A549 (cell line): ENCODE measurements at regions not wholly inside any gene's neighbourhood (a gene's known extent, or its start where the extent isn't known, plus 50 kb on each side); places are given as distances from the start of the nearest gene placed in this dataset.

Source experiments
- ATAC-seq, 2 experiments: fragments of 200-7000 bp in 1 of 2; fragments of >200 bp in 1 of 2; cut with Nextera tagmentation in 1 of 2; cut with Tn5 transposase in 1 of 2; 3 replicates each; pipeline versions ENCODE4 v1.8.0 to v1.9.1; 2018 to 2020; ENCODE audit warnings: mild to moderate bottlenecking in 1 of 2, moderate library complexity in 1 of 2
- CTCF ChIA-PET: fragments of 300-600 bp; sonication (Branson Sonifier 250); formaldehyde crosslinking; extraction: SDS; loops from one replicate; lab custom pipeline; 2021; ENCODE audit warnings: antibody characterized with exemption, inconsistent platforms; lab: Yijun Ruan, JAX
- POLR2A ChIA-PET: fragments of 350-600 bp; formaldehyde crosslinking; extraction: SDS; loops from one replicate; lab custom pipeline; 2021; ENCODE audit warnings: antibody characterized with exemption, inconsistent platforms; lab: Yijun Ruan, JAX
- DNase-seq, 2 experiments: peaks; one replicate each; pipeline versions ENCODE4 v3.0.0 to v3.0.0-alpha.2; 2011 to 2016; ENCODE audit warnings: low read depth in 1 of 2, low spot score in 1 of 2
- FAIRE-seq: peaks from 2 replicates; lab custom pipeline; 2011; peaks lifted over from hg19 to GRCh38; lab: Jason Lieb, UNC
- H3K27ac ChIP-seq, 2 experiments: fragments of >200 bp; sonication (Bioruptor Twin); formaldehyde crosslinking; 3 replicates each; pipeline ENCODE4 v1.5.1; 2016 to 2017
- H3K4me1 ChIP-seq: fragments of >200 bp; sonication (Bioruptor Twin); formaldehyde crosslinking; 3 replicates; pipeline ENCODE4 v1.6.1; 2016
- H3K4me2 ChIP-seq: fragments of >200 bp; sonication (Bioruptor Twin); formaldehyde crosslinking; 3 replicates; pipeline ENCODE4 v1.6.1; 2016
- H3K4me3 ChIP-seq: fragments of >200 bp; sonication (Bioruptor Twin); formaldehyde crosslinking; 3 replicates; pipeline ENCODE4 v1.5.1; 2016
- H3K9me3 ChIP-seq: fragments of >200 bp; sonication (Bioruptor Twin); formaldehyde crosslinking; 3 replicates; pipeline ENCODE4 v1.6.1; 2016
- ATOH8 ChIP-seq: fragments of 250-450 bp; sonication (Bioruptor Pico); IDR thresholded peaks from 2 replicates; pipeline ENCODE4 v1.5.0; 2020; ENCODE audit warnings: low read depth, mild to moderate bottlenecking, moderate library complexity
- BHLHE40 ChIP-seq: IDR thresholded peaks from 2 replicates; pipeline ENCODE4 v1.6.1; 2012; ENCODE audit warnings: low read depth, low read length, inconsistent platforms
- CHD4 ChIP-seq: fragments of 200-600 bp; sonication (generic); IDR thresholded peaks from 2 replicates; pipeline ENCODE4 v1.6.1; 2016; ENCODE audit warnings: antibody characterized with exemption, mild to moderate bottlenecking, borderline replicate concordance
- ESRRA ChIP-seq: fragments of 150-350 bp; IDR thresholded peaks from 2 replicates; pipeline ENCODE4 v1.6.1; 2014; ENCODE audit warnings: mild to moderate bottlenecking, low read length, borderline replicate concordance
- FOSB ChIP-seq: fragments of 250-450 bp; sonication (Bioruptor Pico); IDR thresholded peaks from 2 replicates; pipeline ENCODE4 v1.5.0; 2020; ENCODE audit warnings: mild to moderate bottlenecking, moderate library complexity
- FOSL2 ChIP-seq, 2 experiments: fragments of 450-650 bp in 1 of 2; fragments of >200 bp in 1 of 2; sonication (Bioruptor Twin) in 1 of 2; formaldehyde crosslinking; IDR thresholded peaks; 2 replicates each; pipeline versions ENCODE4 v1.5.0 to v1.6.1; 2016 to 2020; ENCODE audit warnings: mild to moderate bottlenecking in 1 of 2, moderate library complexity in 1 of 2
- FOXS1 ChIP-seq: fragments of 250-450 bp; sonication (Bioruptor Pico); IDR thresholded peaks from 2 replicates; pipeline ENCODE4 v1.5.0; 2020; ENCODE audit warnings: mild to moderate bottlenecking, moderate library complexity
- HOXB5 ChIP-seq: fragments of 250-450 bp; sonication (Bioruptor Pico); IDR thresholded peaks from 2 replicates; pipeline ENCODE4 v1.5.0; 2020; ENCODE audit warnings: mild to moderate bottlenecking, moderate library complexity
- PBX3 ChIP-seq: IDR thresholded peaks from 2 replicates; pipeline ENCODE4 v1.6.1; 2012
- POLR2A ChIP-seq: IDR thresholded peaks from 2 replicates; pipeline ENCODE4 v1.6.1; 2012; ENCODE audit warnings: mild to moderate bottlenecking, low read length
- RAD21 ChIP-seq, 2 experiments: fragments of >200 bp in 1 of 2; sonication (Bioruptor Twin) in 1 of 2; formaldehyde crosslinking in 1 of 2; IDR thresholded peaks in 1 of 2; conservative IDR thresholded peaks in 1 of 2; 2 replicates in 1 of 2; 3 replicates in 1 of 2; pipeline ENCODE4 v1.6.1; 2012 to 2018; ENCODE audit warnings: inconsistent platforms in 1 of 2
- REST ChIP-seq: fragments of 200-600 bp; sonication (generic); IDR thresholded peaks from 2 replicates; pipeline ENCODE4 v1.6.1; 2016; ENCODE audit warnings: antibody characterized with exemption, mild to moderate bottlenecking, moderate library complexity
- TFCP2L1 ChIP-seq: fragments of 250-450 bp; sonication (Bioruptor Pico); IDR thresholded peaks from 2 replicates; pipeline ENCODE4 v1.5.0; 2021; ENCODE audit warnings: mild to moderate bottlenecking
- ZFP36 ChIP-seq: fragments of 450-650 bp; IDR thresholded peaks from 2 replicates; pipeline ENCODE4 v1.6.1; 2014; ENCODE audit warnings: borderline replicate concordance; ENCODE audit not compliant: partially characterized antibody
- ZSCAN20 ChIP-seq: fragments of 250-450 bp; sonication (Bioruptor Pico); IDR thresholded peaks from 2 replicates; pipeline ENCODE4 v1.8.0; 2022; ENCODE audit warnings: mild to moderate bottlenecking, moderate library complexity
- WGBS: methylation state at CpG from one replicate; pipeline ENCODE4 v1.1.6; 2017; ENCODE audit errors: missing lambda C conversion rate; 5-methylcytosine and 5-hydroxymethylcytosine counted together
- TF ChIP-seq, protein P1 (sequence below): fragments of >200 bp; sonication (Bioruptor Twin); formaldehyde crosslinking; IDR thresholded peaks from 3 replicates; pipeline ENCODE4 v1.5.1; 2016

DNA sequence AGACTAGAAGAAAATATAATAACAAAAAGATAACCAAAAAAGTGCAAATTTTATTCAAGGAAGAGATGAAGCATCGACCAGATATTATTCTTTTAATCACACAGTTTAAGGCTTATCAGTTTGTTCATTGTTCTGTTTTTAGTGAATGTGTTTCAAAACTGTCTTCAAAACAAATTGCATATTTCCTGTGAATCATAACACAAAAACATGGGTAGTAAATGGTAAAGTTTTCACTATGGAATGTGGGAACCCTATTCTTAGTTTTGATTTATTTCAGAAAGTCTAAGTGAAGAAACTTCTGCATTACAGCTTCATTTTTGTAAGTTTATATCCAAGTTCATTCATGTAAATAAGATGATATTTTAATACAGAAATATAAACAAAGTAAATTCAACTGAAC, 207.6 kb upstream of the LUZP2 start:
- 0% methylated on average over 1 of the region's 1 CpG for WGBS
- no peaks in the 10 kb centered on the region for H3K4me1 ChIP-seq
- CTCF ChIA-PET = no interaction called here
- H3K4me3 ChIP-seq = no peak overlapping the region
- TF ChIP-seq REST (no peak), FOXS1 (CRISPR knock-in tag) (no peak), RAD21 (conservative IDR thresholded peaks at IDR 0.05 in 1 of 2, IDR thresholded peaks at IDR 0.05 in 1 of 2) (no peak), FOSB (CRISPR knock-in tag) (no peak), BHLHE40 (no peak), POLR2A (no peak), ATOH8 (CRISPR knock-in tag) (no peak), CHD4 (no peak), HOXB5 (CRISPR knock-in tag) (no peak), FOSL2 (IDR thresholded peaks at IDR 0.05) (no peak), FOSL2 (CRISPR knock-in tag; IDR thresholded peaks at IDR 0.05) (no peak), TFCP2L1 (no peak)
- POLR2A ChIA-PET = no interaction called here
- FAIRE-seq = no peak
- no peak for DNase-seq
- no peaks in the 10 kb centered on the region for H3K9me3 ChIP-seq
- no peak overlapping the region for H3K27ac ChIP-seq
- no peak for ATAC-seq
- no peak overlapping the region for H3K4me2 ChIP-seq

- Histone ChIP-seq H3K4me2 (no peak overlapping the region), H3K4me3 (no peak overlapping the region), H3K27ac (no peak overlapping the region), H3K9me3 (no peaks in the 10 kb centered on the region), H3K4me1 (no peaks in the 10 kb centered on the region)
- POLR2A ChIA-PET = no interaction called here
- DNase-seq (no peak), FAIRE-seq (no peak), ATAC-seq (no peak)
- TF ChIP-seq PBX3 (no peak), ZFP36 (no peak), BHLHE40 (no peak), ESRRA (no peak), ATOH8 (CRISPR knock-in tag) (no peak), ZSCAN20 (no peak)
- TF ChIP-seq, protein P1, sequence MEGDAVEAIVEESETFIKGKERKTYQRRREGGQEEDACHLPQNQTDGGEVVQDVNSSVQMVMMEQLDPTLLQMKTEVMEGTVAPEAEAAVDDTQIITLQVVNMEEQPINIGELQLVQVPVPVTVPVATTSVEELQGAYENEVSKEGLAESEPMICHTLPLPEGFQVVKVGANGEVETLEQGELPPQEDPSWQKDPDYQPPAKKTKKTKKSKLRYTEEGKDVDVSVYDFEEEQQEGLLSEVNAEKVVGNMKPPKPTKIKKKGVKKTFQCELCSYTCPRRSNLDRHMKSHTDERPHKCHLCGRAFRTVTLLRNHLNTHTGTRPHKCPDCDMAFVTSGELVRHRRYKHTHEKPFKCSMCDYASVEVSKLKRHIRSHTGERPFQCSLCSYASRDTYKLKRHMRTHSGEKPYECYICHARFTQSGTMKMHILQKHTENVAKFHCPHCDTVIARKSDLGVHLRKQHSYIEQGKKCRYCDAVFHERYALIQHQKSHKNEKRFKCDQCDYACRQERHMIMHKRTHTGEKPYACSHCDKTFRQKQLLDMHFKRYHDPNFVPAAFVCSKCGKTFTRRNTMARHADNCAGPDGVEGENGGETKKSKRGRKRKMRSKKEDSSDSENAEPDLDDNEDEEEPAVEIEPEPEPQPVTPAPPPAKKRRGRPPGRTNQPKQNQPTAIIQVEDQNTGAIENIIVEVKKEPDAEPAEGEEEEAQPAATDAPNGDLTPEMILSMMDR = no peak
- CTCF ChIA-PET = no interaction called here
- WGBS = 69% methylated on average over 3 of the region's 3 CpGs
These were observed 202.9 kb upstream of the LUZP2 start for GRCh38 chr11:24293964-24294363.
